HG02588 (cell line): ENCODE measurements at regions not wholly inside any gene's neighbourhood (a gene's known extent, or its start where the extent isn't known, plus 50 kb on each side); places are given as distances from the start of the nearest gene placed in this dataset.

ENCODE experiments used
- ATAC-seq: cut with Tn5 transposase; IDR thresholded peaks from one replicate; pipeline ENCODE4 v1.9.1; 2021; ENCODE audit warnings: mild to moderate bottlenecking, moderate library complexity; ENCODE audit not compliant: unreplicated experiment

GRCh38 chr3:146928421-146929059 is 323.4 kb upstream of the PLSCR5 start:
- ATAC-seq, result no peak

GRCh38 chr3:146921693-146922092 is 316.5 kb upstream of the PLSCR5 start:
- ATAC-seq, result no peak

GRCh38 chr3:146914409-146914808 is 309.3 kb upstream of the PLSCR5 start:
- ATAC-seq, result no peak

- no peak for ATAC-seq
These were observed 307.3 kb upstream of the PLSCR5 start for GRCh38 chr3:146912241-146913015.

GRCh38 chr3:146903927-146904326 is 298.8 kb upstream of the PLSCR5 start:
- ATAC-seq, result no peak

- no peak for ATAC-seq
These were observed 294.0 kb upstream of the PLSCR5 start for GRCh38 chr3:146899171-146899570.

GRCh38 chr3:146896711-146897110 is 291.6 kb upstream of the PLSCR5 start:
- ATAC-seq, result no peak

GRCh38 chr3:146895026-146895749 is 290.0 kb upstream of the PLSCR5 start:
- ATAC-seq, result no peak

- ATAC-seq, result no peak
These were observed 289.3 kb upstream of the PLSCR5 start for GRCh38 chr3:146894406-146894805.

GRCh38 chr3:146892041-146892440 is 286.9 kb upstream of the PLSCR5 start:
- no peak for ATAC-seq

- ATAC-seq, result no peak
These were observed 284.5 kb upstream of the PLSCR5 start for GRCh38 chr3:146889626-146890025.

GRCh38 chr3:146888176-146888575 is 283.0 kb upstream of the PLSCR5 start:
- no peak for ATAC-seq

- ATAC-seq, result no peak
These were observed 279.6 kb upstream of the PLSCR5 start for GRCh38 chr3:146884721-146885120.

GRCh38 chr3:146884296-146884695 is 279.1 kb upstream of the PLSCR5 start:
- ATAC-seq, result no peak

- no peak for ATAC-seq
These were observed 278.1 kb upstream of the PLSCR5 start for GRCh38 chr3:146883288-146883687.

GRCh38 chr3:146881966-146882760 is 277.0 kb upstream of the PLSCR5 start:
- ATAC-seq, result no peak

- no peak for ATAC-seq
These were observed 276.2 kb upstream of the PLSCR5 start for GRCh38 chr3:146881356-146881755.

- no peak for ATAC-seq
These were observed 268.6 kb upstream of the PLSCR5 start for GRCh38 chr3:146873748-146874147.

GRCh38 chr3:146865175-146865755 is 260.1 kb upstream of the PLSCR5 start:
- no peak for ATAC-seq

GRCh38 chr3:146861262-146861661 is 256.1 kb upstream of the PLSCR5 start:
- no peak for ATAC-seq

- ATAC-seq, result no peak
These were observed 249.4 kb upstream of the PLSCR5 start for GRCh38 chr3:146854523-146854922.
